HG03139 (cell line): ENCODE measurements at regions not wholly inside any gene's neighbourhood (a gene's known extent, or its start where the extent isn't known, plus 50 kb on each side); places are given as distances from the start of the nearest gene placed in this dataset.
"Not testable (repeated sequence)": the region's sequence is repeated elsewhere in the genome, so short reads cannot be mapped to it uniquely, and the experiment has no call there.

Source experiments
- ATAC-seq: cut with Tn5 transposase; IDR thresholded peaks from one replicate; pipeline ENCODE4 v1.9.1; 2021; ENCODE audit not compliant: unreplicated experiment

GRCh38 chr6:102994866-102995265, 1601.4 kb downstream of the GRIK2 start:
- ATAC-seq, result no peak

GRCh38 chr6:102986086-102986485, 1592.6 kb downstream of the GRIK2 start:
- ATAC-seq, result no peak

GRCh38 chr6:102984357-102984756, 1590.8 kb downstream of the GRIK2 start:
- ATAC-seq, result no peak

GRCh38 chr6:102981490-102982015, 1588.0 kb downstream of the GRIK2 start:
- no peak for ATAC-seq

GRCh38 chr6:102980951-102981350, 1587.4 kb downstream of the GRIK2 start:
- no peak for ATAC-seq

GRCh38 chr6:102961902-102962301, 1568.4 kb downstream of the GRIK2 start:
- ATAC-seq, result no peak

GRCh38 chr6:102950967-102951366, 1557.5 kb downstream of the GRIK2 start:
- ATAC-seq, result no peak

GRCh38 chr6:102944475-102944874, 1551.0 kb downstream of the GRIK2 start:
- no peak for ATAC-seq

- no peak for ATAC-seq
These were observed 1548.7 kb downstream of the GRIK2 start for GRCh38 chr6:102942206-102942605.

- no peak for ATAC-seq
These were observed 1543.5 kb downstream of the GRIK2 start for GRCh38 chr6:102936959-102937358.

- ATAC-seq, result no peak
These were observed 1534.6 kb downstream of the GRIK2 start for GRCh38 chr6:102928109-102928508.

GRCh38 chr6:102918161-102918560, 1524.7 kb downstream of the GRIK2 start:
- ATAC-seq, result no peak

GRCh38 chr6:102911571-102911970, 1518.1 kb downstream of the GRIK2 start:
- no peak for ATAC-seq

- ATAC-seq, result not testable (repeated sequence)
These were observed 1517.2 kb downstream of the GRIK2 start for GRCh38 chr6:102910701-102911139.

- no peak for ATAC-seq
These were observed 1513.7 kb downstream of the GRIK2 start for GRCh38 chr6:102907181-102907580.

GRCh38 chr6:102902471-102902870, 1509.0 kb downstream of the GRIK2 start:
- ATAC-seq, result no peak

GRCh38 chr6:102895683-102896082, 1502.2 kb downstream of the GRIK2 start:
- no peak for ATAC-seq

GRCh38 chr6:102885165-102885564, 1491.7 kb downstream of the GRIK2 start:
- no peak for ATAC-seq

- no peak for ATAC-seq
These were observed 1459.9 kb downstream of the GRIK2 start for GRCh38 chr6:102853249-102853955.

GRCh38 chr6:102848796-102849195, 1455.3 kb downstream of the GRIK2 start:
- no peak for ATAC-seq

- no peak for ATAC-seq
These were observed 1454.7 kb downstream of the GRIK2 start for GRCh38 chr6:102848210-102848609.

- ATAC-seq, result no peak
These were observed 1447.6 kb downstream of the GRIK2 start for GRCh38 chr6:102841060-102841459.

- no peak for ATAC-seq
These were observed 1438.5 kb downstream of the GRIK2 start for GRCh38 chr6:102832021-102832420.
